ENCODE measurements at regions not wholly inside any gene's neighbourhood (a gene's known extent, or its start where the extent isn't known, plus 50 kb on each side); places are given as distances from the start of the nearest gene placed in this dataset.

DNA sequence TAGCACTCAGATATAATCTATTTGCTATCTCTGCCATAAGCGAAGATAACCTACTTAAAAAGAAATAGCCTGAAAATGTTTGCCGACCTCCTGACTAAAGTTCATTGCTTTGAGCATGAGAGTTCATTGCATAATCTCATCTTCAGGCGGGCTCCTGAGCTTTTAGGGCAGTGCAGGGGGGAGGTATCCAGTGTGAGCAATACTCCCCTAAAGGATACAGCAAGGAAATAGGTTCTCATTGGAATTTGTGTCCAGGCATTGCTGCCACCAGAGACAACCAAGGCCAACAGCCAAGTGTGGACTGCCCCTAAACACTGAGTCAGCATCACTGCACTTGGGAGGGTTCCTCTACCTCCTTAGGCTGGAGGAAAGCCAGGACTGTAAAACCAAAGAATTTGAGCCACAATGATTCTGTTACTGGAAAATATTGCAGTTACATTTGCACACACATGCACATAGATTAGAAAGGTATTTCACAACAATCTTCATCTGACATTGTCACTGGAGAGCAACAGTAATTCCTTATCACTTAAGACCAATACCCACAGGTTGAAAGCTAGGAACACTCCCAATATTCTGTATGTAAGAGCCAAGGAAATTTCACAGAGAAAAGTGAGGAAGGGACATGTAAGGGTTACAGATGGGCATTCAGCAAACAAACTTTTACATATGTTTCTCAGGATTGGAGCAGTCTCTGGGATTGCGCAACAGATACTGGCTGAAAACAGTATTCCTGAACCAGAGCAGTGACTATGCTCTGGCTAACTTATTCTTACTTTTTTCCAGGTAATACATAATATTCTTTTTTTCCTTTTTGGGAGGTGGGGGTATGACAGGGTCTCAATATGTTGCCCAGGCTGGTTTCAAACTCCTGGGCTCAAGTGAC, 98.6 kb upstream of the TLE1 start:
- no peaks in the 10 kb centered on the region for H3K4me1 ChIP-seq (ENCODE audit: insufficient read depth, low read length, poor library complexity, severe bottlenecking)
- POLR2A ChIA-PET (ENCODE audit: low non-redundant PET) = no interaction called here
- H3K27me3 ChIP-seq (replicated peaks; ENCODE audit: insufficient read depth, low read depth, low read length, poor library complexity) = no peaks in the 10 kb centered on the region
- no peaks in the 10 kb centered on the region for H3K36me3 ChIP-seq (ENCODE audit: insufficient read depth, low read length, poor library complexity, severe bottlenecking)
- H3K4me3 ChIP-seq (ENCODE audit: low read depth, low read length, poor library complexity, severe bottlenecking) = no peak overlapping the region
- no peak overlapping the region for H3K27ac ChIP-seq (ENCODE audit: low read depth, low read length, poor library complexity, severe bottlenecking)
- intact Hi-C loops (cut with micrococcal nuclease; ENCODE audit: unreplicated experiment) = no loop called here
- H3K9me3 ChIP-seq (ENCODE audit: low read depth, low read length, poor library complexity, severe bottlenecking) = no peaks in the 10 kb centered on the region
- TF ChIP-seq, protein P1, sequence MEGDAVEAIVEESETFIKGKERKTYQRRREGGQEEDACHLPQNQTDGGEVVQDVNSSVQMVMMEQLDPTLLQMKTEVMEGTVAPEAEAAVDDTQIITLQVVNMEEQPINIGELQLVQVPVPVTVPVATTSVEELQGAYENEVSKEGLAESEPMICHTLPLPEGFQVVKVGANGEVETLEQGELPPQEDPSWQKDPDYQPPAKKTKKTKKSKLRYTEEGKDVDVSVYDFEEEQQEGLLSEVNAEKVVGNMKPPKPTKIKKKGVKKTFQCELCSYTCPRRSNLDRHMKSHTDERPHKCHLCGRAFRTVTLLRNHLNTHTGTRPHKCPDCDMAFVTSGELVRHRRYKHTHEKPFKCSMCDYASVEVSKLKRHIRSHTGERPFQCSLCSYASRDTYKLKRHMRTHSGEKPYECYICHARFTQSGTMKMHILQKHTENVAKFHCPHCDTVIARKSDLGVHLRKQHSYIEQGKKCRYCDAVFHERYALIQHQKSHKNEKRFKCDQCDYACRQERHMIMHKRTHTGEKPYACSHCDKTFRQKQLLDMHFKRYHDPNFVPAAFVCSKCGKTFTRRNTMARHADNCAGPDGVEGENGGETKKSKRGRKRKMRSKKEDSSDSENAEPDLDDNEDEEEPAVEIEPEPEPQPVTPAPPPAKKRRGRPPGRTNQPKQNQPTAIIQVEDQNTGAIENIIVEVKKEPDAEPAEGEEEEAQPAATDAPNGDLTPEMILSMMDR (conservative IDR thresholded peaks at IDR 0.05; ENCODE audit: low read depth, low read length) = no peak
- TF ChIP-seq EZH2 (IDR thresholded peaks at IDR 0.05; ENCODE audit: borderline replicate concordance, low read depth, low read length, poor library complexity, severe bottlenecking) = no peak
- CTCF ChIA-PET = no interaction called here
- no peak for DNase-seq (ENCODE audit: low spot score)
- no TSS peak for BruUV-seq (replicated peaks)

DNA sequence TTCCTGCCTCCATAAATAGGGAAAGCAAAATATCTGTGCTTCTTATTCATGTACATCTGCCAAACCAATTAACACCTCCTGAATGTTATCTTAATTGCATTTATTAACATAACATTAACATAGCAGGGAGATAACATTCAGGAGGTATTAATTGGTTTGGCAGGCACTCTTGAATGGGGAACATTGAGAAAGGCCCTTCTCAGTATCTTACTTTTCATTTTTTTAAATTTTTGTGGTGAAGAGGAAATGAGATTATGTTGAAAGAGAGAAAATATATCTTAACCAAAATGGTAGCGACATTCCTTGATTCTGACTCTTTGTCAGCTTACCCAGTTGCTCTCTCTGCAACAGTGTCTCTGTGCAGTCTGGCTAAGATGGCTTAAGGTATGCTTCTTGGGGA, 100.4 kb upstream of the TLE1 start:
- Histone ChIP-seq H3K9me3 (ENCODE audit: low read depth, low read length, poor library complexity, severe bottlenecking) (no peaks in the 10 kb centered on the region), H3K27me3 (replicated peaks; ENCODE audit: insufficient read depth, low read depth, low read length, poor library complexity) (no peaks in the 10 kb centered on the region), H3K4me1 (ENCODE audit: insufficient read depth, low read length, poor library complexity, severe bottlenecking) (no peaks in the 10 kb centered on the region), H3K27ac (ENCODE audit: low read depth, low read length, poor library complexity, severe bottlenecking) (no peak overlapping the region), H3K4me3 (ENCODE audit: low read depth, low read length, poor library complexity, severe bottlenecking) (no peak overlapping the region), H3K36me3 (ENCODE audit: insufficient read depth, low read length, poor library complexity, severe bottlenecking) (no peaks in the 10 kb centered on the region)
- intact Hi-C loops (cut with micrococcal nuclease; ENCODE audit: unreplicated experiment) = no loop called here
- no TSS peak for BruUV-seq (replicated peaks)
- POLR2A ChIA-PET (ENCODE audit: low non-redundant PET) = no interaction called here
- CTCF ChIA-PET = no interaction called here
- no peak for TF ChIP-seq EZH2 (IDR thresholded peaks at IDR 0.05; ENCODE audit: borderline replicate concordance, low read depth, low read length, poor library complexity, severe bottlenecking)
- TF ChIP-seq, protein P1 (conservative IDR thresholded peaks at IDR 0.05; ENCODE audit: low read depth, low read length) = no peak
- peak; percentile 17 for DNase-seq (ENCODE audit: low spot score)

DNA sequence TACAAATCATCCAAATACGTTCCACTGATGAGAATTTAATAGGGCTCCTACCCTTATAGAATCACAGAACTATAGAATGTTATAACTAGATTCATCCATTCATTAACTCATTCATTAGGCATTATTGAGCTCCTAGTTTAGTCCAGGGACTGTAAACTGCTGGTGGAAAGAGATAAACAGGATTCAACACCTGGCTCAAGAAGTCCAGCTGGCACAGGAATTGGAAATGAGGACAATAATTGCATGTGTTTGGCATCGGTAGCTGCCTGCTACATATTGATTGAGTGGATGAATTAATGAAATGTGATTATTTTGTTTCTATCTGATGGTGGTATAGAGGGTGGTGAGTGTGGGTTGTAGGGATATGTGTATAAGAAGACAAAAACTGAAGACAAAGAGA, 100.8 kb upstream of the TLE1 start:
- Histone ChIP-seq H3K27me3 (replicated peaks; ENCODE audit: insufficient read depth, low read depth, low read length, poor library complexity) (no peaks in the 10 kb centered on the region), H3K4me1 (ENCODE audit: insufficient read depth, low read length, poor library complexity, severe bottlenecking) (no peaks in the 10 kb centered on the region), H3K27ac (ENCODE audit: low read depth, low read length, poor library complexity, severe bottlenecking) (no peak overlapping the region), H3K4me3 (ENCODE audit: low read depth, low read length, poor library complexity, severe bottlenecking) (no peak overlapping the region), H3K36me3 (ENCODE audit: insufficient read depth, low read length, poor library complexity, severe bottlenecking) (no peaks in the 10 kb centered on the region), H3K9me3 (ENCODE audit: low read depth, low read length, poor library complexity, severe bottlenecking) (no peaks in the 10 kb centered on the region)
- intact Hi-C loops (cut with micrococcal nuclease; ENCODE audit: unreplicated experiment) = no loop called here
- POLR2A ChIA-PET (ENCODE audit: low non-redundant PET) = no interaction called here
- TF ChIP-seq EZH2 (IDR thresholded peaks at IDR 0.05; ENCODE audit: borderline replicate concordance, low read depth, low read length, poor library complexity, severe bottlenecking) = no peak
- TF ChIP-seq, protein P1 (conservative IDR thresholded peaks at IDR 0.05; ENCODE audit: low read depth, low read length) = no peak
- BruUV-seq (replicated peaks) = no TSS peak
- DNase-seq (ENCODE audit: low spot score) = no peak
- CTCF ChIA-PET = no interaction called here
